HG02798 (cell line): ENCODE measurements at regions not wholly inside any gene's neighbourhood (a gene's known extent, or its start where the extent isn't known, plus 50 kb on each side); places are given as distances from the start of the nearest gene placed in this dataset.
"Not testable (repeated sequence)": the region's sequence is repeated elsewhere in the genome, so short reads cannot be mapped to it uniquely, and the experiment has no call there.

ENCODE experiments used
- ATAC-seq: cut with Tn5 transposase; IDR thresholded peaks from one replicate; pipeline ENCODE4 v1.9.1; 2021; ENCODE audit warnings: mild to moderate bottlenecking; ENCODE audit not compliant: unreplicated experiment, poor library complexity

DNA sequence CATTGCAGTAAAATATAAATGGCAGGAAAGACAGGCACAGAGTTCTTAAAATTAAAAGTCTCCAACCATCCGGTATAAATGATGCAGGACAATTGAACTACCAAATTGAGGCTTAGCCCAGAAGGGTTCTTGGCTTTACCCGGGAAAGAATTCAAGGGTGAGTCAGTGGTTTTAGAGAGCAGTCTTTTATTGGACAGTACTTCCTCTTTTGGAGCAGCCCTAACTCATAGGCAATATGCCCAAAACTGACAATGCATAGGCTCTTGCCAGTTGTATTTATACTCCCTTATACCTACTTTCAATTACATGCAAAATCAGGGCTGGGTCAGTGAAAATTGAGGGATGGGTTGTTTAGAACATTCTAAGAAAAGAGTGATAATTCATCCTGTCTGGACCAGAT is 1628.9 kb upstream of the PRMT6 start:
- no peak for ATAC-seq

DNA sequence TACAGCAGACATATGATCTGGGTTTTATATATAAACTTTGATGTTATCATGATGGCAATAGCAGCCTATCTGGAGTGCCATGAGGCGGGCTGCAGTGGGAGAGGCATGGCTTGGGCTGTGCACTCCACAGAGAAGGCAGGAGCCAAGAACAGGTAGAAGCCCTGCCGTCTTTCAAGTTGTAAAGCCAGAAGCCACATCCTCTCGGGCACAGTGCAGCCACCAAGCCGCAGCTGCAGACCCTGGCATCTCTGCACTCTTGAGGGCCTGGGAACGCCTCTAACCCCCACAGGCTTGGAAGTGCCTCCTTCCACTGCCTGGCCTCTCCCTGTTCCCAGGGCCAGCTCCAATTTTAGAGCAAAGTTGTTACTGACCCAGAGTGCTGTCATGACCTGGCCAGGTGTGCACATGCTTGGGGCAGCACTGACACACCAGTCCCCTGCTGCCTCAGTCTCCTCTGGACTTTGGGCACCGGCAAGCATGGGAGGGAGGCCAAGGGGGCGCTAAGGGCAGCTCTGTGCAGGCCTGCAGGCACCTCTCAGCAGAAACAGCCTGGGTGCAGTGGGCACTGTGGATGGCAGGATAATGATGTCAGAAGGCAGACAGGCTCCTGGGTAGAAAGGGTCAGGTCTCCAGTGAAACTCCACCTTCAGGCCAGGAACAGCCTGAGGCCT is 1619.8 kb upstream of the PRMT6 start:
- ATAC-seq, result no peak

DNA sequence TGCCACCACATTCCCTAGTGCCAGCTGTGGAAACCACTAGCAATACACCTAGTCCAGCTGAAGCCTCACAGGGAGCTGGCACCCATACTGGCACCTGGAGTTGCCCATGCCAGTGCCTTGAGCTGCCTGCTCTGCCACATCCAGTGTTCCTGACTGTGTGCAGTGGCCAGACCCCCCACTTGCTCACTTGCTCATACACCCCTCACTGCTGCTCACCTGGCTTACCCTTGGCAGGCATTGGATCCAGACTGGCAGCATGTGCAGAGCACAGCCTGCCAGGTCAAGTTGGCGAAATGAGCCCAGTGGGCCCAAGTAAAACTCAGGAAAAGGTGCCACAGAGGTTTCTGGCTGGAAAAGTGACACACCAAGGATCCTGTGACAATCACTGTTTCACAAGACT is 1618.6 kb upstream of the PRMT6 start:
- no peak for ATAC-seq

DNA sequence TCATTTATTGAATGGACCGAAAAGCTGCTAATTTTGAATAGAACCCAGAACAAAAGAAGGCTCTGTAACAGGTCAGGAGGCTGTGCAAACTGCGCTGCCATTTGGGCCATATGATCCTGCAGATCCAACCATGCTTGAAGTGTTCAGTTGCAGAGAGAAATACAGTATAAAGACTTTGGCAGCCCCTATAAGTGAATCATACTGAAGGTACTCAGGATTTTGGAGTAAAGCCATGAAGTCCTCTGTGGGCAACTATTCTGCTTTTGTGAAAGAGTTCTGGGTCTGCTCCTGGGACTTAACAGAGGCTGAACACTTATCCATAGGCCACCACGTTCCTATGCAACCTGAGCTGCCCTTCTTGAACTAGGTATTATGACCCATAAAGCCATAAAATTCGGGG is 1613.6 kb upstream of the PRMT6 start:
- ATAC-seq, result no peak

GRCh38 chr1:105459759-105460158 is 1596.7 kb upstream of the PRMT6 start:
- ATAC-seq, result no peak

- no peak for ATAC-seq
Measured at GRCh38 chr1:105462308-105462707, 1594.2 kb upstream of the PRMT6 start.

- no peak for ATAC-seq
Measured at GRCh38 chr1:105467549-105467948, 1588.9 kb upstream of the PRMT6 start.

GRCh38 chr1:105470541-105470940 is 1585.9 kb upstream of the PRMT6 start:
- ATAC-seq, result not testable (repeated sequence)

GRCh38 chr1:105483436-105483835 is 1573.0 kb upstream of the PRMT6 start:
- no peak for ATAC-seq

DNA sequence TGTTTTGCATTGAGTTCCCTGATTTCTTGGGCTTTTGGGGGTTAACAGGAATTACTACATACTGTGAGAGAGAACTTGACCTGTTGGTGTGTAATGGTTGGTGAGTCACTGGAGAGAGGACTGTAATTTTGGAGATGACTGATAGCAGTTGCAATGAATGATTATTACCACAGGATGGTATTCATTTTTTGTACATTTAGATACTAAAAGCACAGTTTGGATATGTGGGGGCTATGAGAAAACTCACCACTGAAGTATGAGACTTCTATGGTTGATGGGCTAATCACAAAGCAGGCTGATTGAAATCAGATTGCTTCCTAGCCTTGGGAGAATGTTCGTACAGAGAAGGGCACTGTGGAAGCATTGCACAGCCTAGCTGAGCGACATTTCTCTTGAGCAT is 1571.3 kb upstream of the PRMT6 start:
- no peak for ATAC-seq

DNA sequence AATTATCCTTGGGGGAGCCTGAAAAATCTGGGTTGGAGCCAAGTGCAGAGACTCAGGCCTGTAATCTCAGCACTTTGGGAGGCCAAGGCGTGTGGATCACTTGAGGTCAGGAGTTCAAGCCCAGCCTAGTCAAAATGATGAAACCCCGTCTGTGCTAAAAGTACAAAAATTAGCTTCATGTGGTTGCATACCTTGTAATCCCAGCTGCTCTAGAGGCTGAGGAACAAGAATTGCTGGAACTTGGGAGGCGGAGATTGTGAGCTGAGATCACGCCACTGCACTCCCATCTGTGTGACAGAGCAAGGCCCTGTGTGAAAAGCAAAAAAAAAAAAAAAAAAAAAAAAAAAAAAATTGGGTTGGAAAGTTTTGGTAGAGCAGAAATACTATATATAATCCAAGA is 1563.6 kb upstream of the PRMT6 start:
- no peak for ATAC-seq

- no peak for ATAC-seq
Measured at GRCh38 chr1:105516068-105516467, 1540.4 kb upstream of the PRMT6 start.

- ATAC-seq, result no peak
Measured at GRCh38 chr1:105533996-105534395, 1522.5 kb upstream of the PRMT6 start.

DNA sequence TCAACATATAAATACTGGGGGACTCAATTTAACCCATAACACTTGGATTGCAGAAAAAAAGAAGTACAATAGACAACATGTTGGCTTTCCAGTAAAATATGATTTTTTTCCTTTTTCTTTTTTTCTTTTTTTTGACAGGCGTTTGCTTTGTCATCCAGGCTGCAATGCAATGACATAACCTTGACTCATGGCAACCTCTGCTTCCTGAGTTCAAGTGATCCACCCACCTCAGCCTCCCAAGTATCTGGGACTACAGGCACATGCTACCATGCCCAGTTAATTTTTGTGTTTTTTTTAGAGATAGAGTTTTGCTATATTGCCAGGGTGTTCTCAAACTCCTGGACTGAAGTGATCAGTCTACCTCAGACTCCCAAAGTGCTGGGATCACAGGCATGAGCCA is 1512.0 kb upstream of the PRMT6 start:
- no peak for ATAC-seq

- ATAC-seq, result no peak
Measured at GRCh38 chr1:105556266-105556665, 1500.2 kb upstream of the PRMT6 start.

GRCh38 chr1:105558023-105558422 is 1498.5 kb upstream of the PRMT6 start:
- no peak for ATAC-seq

DNA sequence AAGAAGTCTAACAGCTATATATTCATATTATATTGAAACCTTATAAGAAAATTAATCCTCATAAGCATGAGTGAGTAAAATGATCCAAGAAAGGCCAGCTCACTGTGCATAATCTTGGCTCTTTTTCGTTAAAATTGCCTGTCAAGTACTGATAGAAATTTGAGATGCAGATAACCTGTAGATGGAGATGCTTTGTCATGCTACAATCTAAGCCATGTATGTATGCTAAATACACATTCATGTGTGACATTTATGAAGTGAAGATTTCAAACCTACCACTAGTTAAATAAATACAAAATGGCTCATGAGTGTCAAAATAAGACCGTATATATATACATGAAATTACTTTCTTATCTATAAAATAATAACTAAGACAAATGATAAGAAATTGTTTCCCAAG is 1491.5 kb upstream of the PRMT6 start:
- ATAC-seq, result no peak

GRCh38 chr1:105585791-105586190 is 1470.7 kb upstream of the PRMT6 start:
- no peak for ATAC-seq

- ATAC-seq, result no peak
Measured at GRCh38 chr1:105591681-105592080, 1464.8 kb upstream of the PRMT6 start.

- no peak for ATAC-seq
Measured at GRCh38 chr1:105608713-105609112, 1447.8 kb upstream of the PRMT6 start.

DNA sequence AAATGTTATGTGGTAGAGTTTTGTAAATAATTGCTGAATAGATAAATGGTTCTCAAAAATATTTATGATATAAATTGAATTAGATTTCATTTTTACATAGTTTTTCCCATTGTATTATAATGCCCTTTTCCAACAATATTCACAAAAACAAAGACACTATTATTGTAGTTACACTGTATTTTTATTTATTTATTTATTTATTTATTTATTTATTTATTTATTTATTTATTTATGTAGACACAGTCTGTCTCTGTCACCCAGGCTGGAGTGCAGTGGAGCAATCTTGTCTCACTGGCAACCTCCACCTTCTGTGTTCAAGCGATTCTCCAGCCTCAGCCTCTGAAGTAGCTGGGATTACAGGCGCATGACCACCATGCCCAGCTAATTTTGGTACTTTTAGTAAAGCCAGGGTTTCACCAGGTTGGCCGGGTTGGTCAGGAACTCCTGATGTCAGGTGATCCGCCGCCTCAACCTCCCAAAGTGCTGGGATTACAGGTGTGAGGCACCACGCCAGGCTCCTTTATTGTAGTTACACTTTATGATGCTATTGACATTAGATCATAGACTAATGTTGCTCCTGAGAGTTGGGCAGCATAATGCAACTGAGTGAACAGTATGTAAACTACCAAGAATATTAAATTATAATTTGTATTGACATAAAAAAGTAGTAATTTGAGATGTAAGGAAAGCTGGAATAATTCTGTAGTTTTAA is 1430.0 kb upstream of the PRMT6 start:
- ATAC-seq, result no peak

- not testable (repeated sequence) for ATAC-seq
Measured at GRCh38 chr1:105631153-105631744, 1425.2 kb upstream of the PRMT6 start.
